ENCODE measurements at regions not wholly inside any gene's neighbourhood (a gene's known extent, or its start where the extent isn't known, plus 50 kb on each side); places are given as distances from the start of the nearest gene placed in this dataset.

GRCh38 chr6:19972221-19972620 lies 135.1 kb downstream of the ID4 start:
- H3K4me1 ChIP-seq (ENCODE audit: control insufficient read depth, insufficient read depth, low read length), result no peaks in the 10 kb centered on the region

More at GRCh38 chr6:19972221-19972620, 135.1 kb downstream of the ID4 start:
- no peaks in the 10 kb centered on the region for H3K36me3 ChIP-seq (ENCODE audit: control insufficient read depth in 2 of 2, insufficient read depth in 1 of 2, low read length in 2 of 2)
- ChIA-PET POLR2A (no interaction called here), CTCF (no interaction called here)
- H3K4me3 ChIP-seq (ENCODE audit: low read depth, low read length), result no peak overlapping the region
- H3K9me3 ChIP-seq (ENCODE audit: control insufficient read depth, insufficient read depth, low read depth, low read length), result no peaks in the 10 kb centered on the region
- H3K27ac ChIP-seq (ENCODE audit: extremely low read depth, low read depth, low read length), result no peak overlapping the region
- TF ChIP-seq HOXC10 (CRISPR knock-in tag; IDR thresholded peaks at IDR 0.05), result no peak
- no peak for TF ChIP-seq ZNF37A (tag by site-specific recombination; IDR thresholded peaks at IDR 0.05)
- no peak for TF ChIP-seq KLF10 (tag by site-specific recombination; IDR thresholded peaks at IDR 0.05)
- TF ChIP-seq PRDM6 (tag by site-specific recombination; IDR thresholded peaks at IDR 0.05), result no peak
- no peak for TF ChIP-seq MYNN (tag by site-specific recombination; IDR thresholded peaks at IDR 0.05; ENCODE audit: borderline replicate concordance)
- no peak for TF ChIP-seq CTCF (tag by site-specific recombination; IDR thresholded peaks at IDR 0.05)
- TF ChIP-seq ZBTB11 (tag by site-specific recombination; conservative IDR thresholded peaks at IDR 0.05; ENCODE audit: low read depth), result no peak
- no peak for TF ChIP-seq ZNF140 (tag by site-specific recombination; IDR thresholded peaks at IDR 0.05)
- TF ChIP-seq ZNF600 (tag by site-specific recombination; IDR thresholded peaks at IDR 0.05), result no peak
- TF ChIP-seq ZNF132 (tag by site-specific recombination; IDR thresholded peaks at IDR 0.05; ENCODE audit: borderline replicate concordance), result no peak
- no peak for TF ChIP-seq ZNF324 (tag by site-specific recombination; IDR thresholded peaks at IDR 0.05)
- TF ChIP-seq ZNF571 (tag by site-specific recombination; IDR thresholded peaks at IDR 0.05), result no peak
- no peak for TF ChIP-seq ZNF133 (tag by site-specific recombination; IDR thresholded peaks at IDR 0.05)
- no peak for TF ChIP-seq ZBTB48 (tag by site-specific recombination; IDR thresholded peaks at IDR 0.05)
- no peak for TF ChIP-seq ZNF624 (tag by site-specific recombination; IDR thresholded peaks at IDR 0.05)
- no peak for TF ChIP-seq BCL6B (tag by site-specific recombination; IDR thresholded peaks at IDR 0.05)
